Body of pancreas (tissue), 4 donors: ENCODE measurements at regions not wholly inside any gene's neighbourhood (a gene's known extent, or its start where the extent isn't known, plus 50 kb on each side); places are given as distances from the start of the nearest gene placed in this dataset.

ENCODE experiments used
- POLR2A ChIP-seq, 3 donors: fragments of 450-650 bp; IDR thresholded peaks; one replicate each; pipeline ENCODE4 v1.6.1; 2016; ENCODE audit warnings: antibody characterized with exemption in 3 of 3, mild to moderate bottlenecking in 2 of 3
- TF ChIP-seq, protein P1 (sequence below), 7 experiments: fragments of 450-650 bp in 4 of 7; fragments of 200-600 bp in 3 of 7; sonication (generic) in 3 of 7; IDR thresholded peaks; one replicate each; pipeline ENCODE4 v1.5.1; 2016 to 2019; ENCODE audit warnings: antibody characterized with exemption in 7 of 7

DNA sequence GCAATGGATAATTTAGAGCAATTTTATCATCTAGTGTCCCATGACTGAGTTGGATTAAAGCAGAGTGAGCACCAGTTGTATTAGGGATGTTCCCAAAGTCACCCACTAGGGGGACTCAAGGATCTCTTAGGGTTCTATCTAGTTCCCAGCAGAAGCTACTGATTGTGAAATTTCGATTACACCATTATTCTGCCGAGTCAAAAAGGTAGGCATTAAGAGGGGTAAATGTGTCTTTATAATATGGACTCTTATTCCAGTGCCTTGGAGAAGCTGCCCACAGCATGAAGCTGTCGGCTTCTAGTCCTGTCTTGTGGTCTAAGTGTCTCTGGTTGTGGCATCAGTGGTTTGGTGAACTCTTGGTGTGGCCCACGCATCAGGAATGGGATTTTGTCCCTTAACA lies 53.3 kb downstream of the RGS12 start:
- TF ChIP-seq, protein P1, sequence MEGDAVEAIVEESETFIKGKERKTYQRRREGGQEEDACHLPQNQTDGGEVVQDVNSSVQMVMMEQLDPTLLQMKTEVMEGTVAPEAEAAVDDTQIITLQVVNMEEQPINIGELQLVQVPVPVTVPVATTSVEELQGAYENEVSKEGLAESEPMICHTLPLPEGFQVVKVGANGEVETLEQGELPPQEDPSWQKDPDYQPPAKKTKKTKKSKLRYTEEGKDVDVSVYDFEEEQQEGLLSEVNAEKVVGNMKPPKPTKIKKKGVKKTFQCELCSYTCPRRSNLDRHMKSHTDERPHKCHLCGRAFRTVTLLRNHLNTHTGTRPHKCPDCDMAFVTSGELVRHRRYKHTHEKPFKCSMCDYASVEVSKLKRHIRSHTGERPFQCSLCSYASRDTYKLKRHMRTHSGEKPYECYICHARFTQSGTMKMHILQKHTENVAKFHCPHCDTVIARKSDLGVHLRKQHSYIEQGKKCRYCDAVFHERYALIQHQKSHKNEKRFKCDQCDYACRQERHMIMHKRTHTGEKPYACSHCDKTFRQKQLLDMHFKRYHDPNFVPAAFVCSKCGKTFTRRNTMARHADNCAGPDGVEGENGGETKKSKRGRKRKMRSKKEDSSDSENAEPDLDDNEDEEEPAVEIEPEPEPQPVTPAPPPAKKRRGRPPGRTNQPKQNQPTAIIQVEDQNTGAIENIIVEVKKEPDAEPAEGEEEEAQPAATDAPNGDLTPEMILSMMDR (IDR thresholded peaks at IDR 0.05), result peak; percentile 71 to 93 (median 89)
- no peak for TF ChIP-seq POLR2A (IDR thresholded peaks at IDR 0.05)
